K562 (cell line): ENCODE measurements at regions not wholly inside any gene's neighbourhood (a gene's known extent, or its start where the extent isn't known, plus 50 kb on each side); places are given as distances from the start of the nearest gene placed in this dataset.

Experiments used
- ATAC-seq: fragments of 200-7000 bp; cut with Tn5 transposase; 3 replicates; pipeline ENCODE4 v1.9.1; 2020; ENCODE audit warnings: moderate library complexity
- BruUV-seq: library from RNA; stranded (reverse); fragments of 400-500 nt; replicated peaks from 2 replicates; lab custom pipeline; 2021; lab: Mats Ljungman, UMichigan
- CTCF ChIA-PET: fragments of 300-600 bp; formaldehyde crosslinking; extraction: SDS; loops from one replicate; lab custom pipeline; 2021; ENCODE audit warnings: low intra/inter-chr PET ratio; lab: Yijun Ruan, JAX
- POLR2A ChIA-PET: fragments of 300-600, 350-650 bp; sonication (Branson Sonifier 250); formaldehyde crosslinking; extraction: SDS; loops from one replicate; lab custom pipeline; 2021; ENCODE audit warnings: antibody characterized with exemption, inconsistent platforms; lab: Yijun Ruan, JAX
- DNase-seq, 4 experiments: peaks; one replicate each; pipeline versions ENCODE4 v3.0.0 to v3.0.0-alpha.2; 2011 to 2018; ENCODE audit warnings: low spot score in 3 of 4, mixed read lengths in 3 of 4; ENCODE audit errors: extremely low read depth in 1 of 4
- FAIRE-seq: peaks from 2 replicates; lab custom pipeline; 2011; peaks lifted over from hg19 to GRCh38; lab: Jason Lieb, UNC
- H2AFZ ChIP-seq: 2 replicates; pipeline ENCODE4 v1.6.0; 2011; ENCODE audit warnings: low read depth, low read length, control low read depth, inconsistent platforms
- H3K27ac ChIP-seq: fragments of 200-600 bp; 3 replicates; pipeline ENCODE4 v1.8.0; 2011; ENCODE audit warnings: low read depth, mild to moderate bottlenecking, control low read depth, inconsistent platforms, low read length, moderate library complexity, mixed read lengths; ENCODE audit errors: extremely low read depth
- H3K27me3 ChIP-seq, 2 experiments: fragments of 300-600 bp in 1 of 2; 2 replicates in 1 of 2; 3 replicates in 1 of 2; pipeline versions ENCODE4 v1.6.0 to v1.8.0; 2011; ENCODE audit warnings: inconsistent platforms in 2 of 2, low read length in 2 of 2, mild to moderate bottlenecking in 1 of 2, mixed read lengths in 1 of 2, moderate library complexity in 1 of 2; ENCODE audit not compliant: control insufficient read depth in 2 of 2, insufficient read depth in 2 of 2
- H3K36me3 ChIP-seq: fragments of 300-600 bp; 3 replicates; pipeline ENCODE4 v1.8.0; 2011; ENCODE audit warnings: mild to moderate bottlenecking, low read length, inconsistent platforms; ENCODE audit not compliant: control insufficient read depth, insufficient read depth
- H3K4me1 ChIP-seq, 2 experiments: fragments of 200-600 bp in 1 of 2; replicated peaks in 1 of 2; 2 replicates in 1 of 2; 3 replicates in 1 of 2; pipeline versions ENCODE4 v1.5.1 to v1.8.0; 2011; ENCODE audit warnings: inconsistent platforms in 2 of 2, low read length in 2 of 2, mild to moderate bottlenecking in 1 of 2, mixed read lengths in 1 of 2, moderate library complexity in 1 of 2; ENCODE audit not compliant: control insufficient read depth in 2 of 2, insufficient read depth in 2 of 2
- H3K4me2 ChIP-seq: 2 replicates; pipeline ENCODE4 v1.6.1; 2011; ENCODE audit warnings: low read length, control low read depth, inconsistent platforms, mixed read lengths; ENCODE audit not compliant: insufficient read depth
- H3K4me3 ChIP-seq: fragments of 200-600 bp; sonication (generic), shearing (Covaris generic); 2 replicates; pipeline ENCODE4 v1.5.1; 2016; ENCODE audit warnings: control low read depth, inconsistent platforms
- H3K79me2 ChIP-seq: fragments of 200-600 bp; 3 replicates; pipeline ENCODE4 v1.8.0; 2011; ENCODE audit warnings: low read length, inconsistent platforms; ENCODE audit not compliant: control insufficient read depth, insufficient read depth
- H3K9ac ChIP-seq, 2 experiments: 2 replicates each; pipeline versions ENCODE4 v1.6.0 to v1.6.1; 2011; ENCODE audit warnings: low read depth in 2 of 2, low read length in 2 of 2, control low read depth in 1 of 2, inconsistent platforms in 1 of 2, mild to moderate bottlenecking in 1 of 2, mixed read lengths in 1 of 2; ENCODE audit not compliant: insufficient read depth in 1 of 2
- H3K9me1 ChIP-seq: one replicate; pipeline ENCODE4 v1.6.0; 2011; ENCODE audit warnings: inconsistent platforms, mild to moderate bottlenecking, low read length, moderate library complexity; ENCODE audit not compliant: control insufficient read depth, insufficient read depth
- H3K9me3 ChIP-seq: replicated peaks from 2 replicates; pipeline ENCODE4 v1.5.1; 2011; ENCODE audit warnings: low read depth, low read length, inconsistent platforms; ENCODE audit not compliant: control insufficient read depth, insufficient read depth
- H4K20me1 ChIP-seq: replicated peaks from 2 replicates; pipeline ENCODE4 v1.6.1; 2011; ENCODE audit warnings: low read length, inconsistent platforms, mixed read lengths; ENCODE audit not compliant: control insufficient read depth, insufficient read depth
- WGBS: fragments of 100-300 bp; shearing (Covaris generic); methylation state at CpG from one replicate; pipeline ENCODE4 v1.1.6; 2016; ENCODE audit warnings: low coverage, mixed read lengths; ENCODE audit not compliant: insufficient coverage; ENCODE audit errors: missing lambda C conversion rate; 5-methylcytosine and 5-hydroxymethylcytosine counted together
- in situ Hi-C: fragments of 300-500 bp; cut with MboI; formaldehyde crosslinking; loops from 4 replicates; pipeline ENCODE4 v1.15.0; 2018; ENCODE audit warnings: inconsistent platforms, mixed read lengths
- intact Hi-C: fragments of 100-400 bp; cut with micrococcal nuclease; formaldehyde crosslinking; loops from 2 replicates; pipeline ENCODE4 v1.14.2; 2022
- TF ChIP-seq, protein P1 (sequence below), 2 experiments: fragments of 450-650 bp; IDR thresholded peaks; 2 replicates each; pipeline ENCODE4 v1.6.1; 2016; ENCODE audit warnings: mild to moderate bottlenecking in 2 of 2, borderline replicate concordance in 1 of 2, low read depth in 1 of 2, moderate library complexity in 1 of 2

DNA sequence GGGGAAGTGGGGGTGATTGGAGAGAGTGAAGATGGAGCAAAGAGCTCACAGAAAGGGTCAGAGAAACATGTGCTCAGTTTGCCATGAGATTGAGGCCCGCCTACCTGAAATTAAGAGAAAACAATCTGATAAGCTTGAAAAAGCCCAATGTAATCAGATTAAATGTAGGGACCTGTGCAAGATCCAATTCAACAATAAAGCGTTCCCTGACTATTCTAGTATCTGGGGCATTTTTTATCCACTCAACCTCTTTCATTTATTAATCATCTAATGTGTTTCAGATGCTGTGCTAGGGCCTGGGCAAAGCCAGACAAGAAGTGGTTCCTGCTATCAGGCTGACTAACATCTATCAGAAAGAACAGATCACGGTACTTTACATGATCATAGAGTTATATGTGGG is 238.4 kb upstream of the MYO3A start:
- POLR2A ChIA-PET = no interaction called here
- Histone ChIP-seq H3K27ac (no peak overlapping the region), H3K9me3 (no peaks in the 10 kb centered on the region), H3K4me3 (no peak overlapping the region)
- intact Hi-C loops = no loop called here
- WGBS = 2% methylated on average over 3 of the region's 3 CpGs
- no peak for ATAC-seq
- TF ChIP-seq, protein P1, sequence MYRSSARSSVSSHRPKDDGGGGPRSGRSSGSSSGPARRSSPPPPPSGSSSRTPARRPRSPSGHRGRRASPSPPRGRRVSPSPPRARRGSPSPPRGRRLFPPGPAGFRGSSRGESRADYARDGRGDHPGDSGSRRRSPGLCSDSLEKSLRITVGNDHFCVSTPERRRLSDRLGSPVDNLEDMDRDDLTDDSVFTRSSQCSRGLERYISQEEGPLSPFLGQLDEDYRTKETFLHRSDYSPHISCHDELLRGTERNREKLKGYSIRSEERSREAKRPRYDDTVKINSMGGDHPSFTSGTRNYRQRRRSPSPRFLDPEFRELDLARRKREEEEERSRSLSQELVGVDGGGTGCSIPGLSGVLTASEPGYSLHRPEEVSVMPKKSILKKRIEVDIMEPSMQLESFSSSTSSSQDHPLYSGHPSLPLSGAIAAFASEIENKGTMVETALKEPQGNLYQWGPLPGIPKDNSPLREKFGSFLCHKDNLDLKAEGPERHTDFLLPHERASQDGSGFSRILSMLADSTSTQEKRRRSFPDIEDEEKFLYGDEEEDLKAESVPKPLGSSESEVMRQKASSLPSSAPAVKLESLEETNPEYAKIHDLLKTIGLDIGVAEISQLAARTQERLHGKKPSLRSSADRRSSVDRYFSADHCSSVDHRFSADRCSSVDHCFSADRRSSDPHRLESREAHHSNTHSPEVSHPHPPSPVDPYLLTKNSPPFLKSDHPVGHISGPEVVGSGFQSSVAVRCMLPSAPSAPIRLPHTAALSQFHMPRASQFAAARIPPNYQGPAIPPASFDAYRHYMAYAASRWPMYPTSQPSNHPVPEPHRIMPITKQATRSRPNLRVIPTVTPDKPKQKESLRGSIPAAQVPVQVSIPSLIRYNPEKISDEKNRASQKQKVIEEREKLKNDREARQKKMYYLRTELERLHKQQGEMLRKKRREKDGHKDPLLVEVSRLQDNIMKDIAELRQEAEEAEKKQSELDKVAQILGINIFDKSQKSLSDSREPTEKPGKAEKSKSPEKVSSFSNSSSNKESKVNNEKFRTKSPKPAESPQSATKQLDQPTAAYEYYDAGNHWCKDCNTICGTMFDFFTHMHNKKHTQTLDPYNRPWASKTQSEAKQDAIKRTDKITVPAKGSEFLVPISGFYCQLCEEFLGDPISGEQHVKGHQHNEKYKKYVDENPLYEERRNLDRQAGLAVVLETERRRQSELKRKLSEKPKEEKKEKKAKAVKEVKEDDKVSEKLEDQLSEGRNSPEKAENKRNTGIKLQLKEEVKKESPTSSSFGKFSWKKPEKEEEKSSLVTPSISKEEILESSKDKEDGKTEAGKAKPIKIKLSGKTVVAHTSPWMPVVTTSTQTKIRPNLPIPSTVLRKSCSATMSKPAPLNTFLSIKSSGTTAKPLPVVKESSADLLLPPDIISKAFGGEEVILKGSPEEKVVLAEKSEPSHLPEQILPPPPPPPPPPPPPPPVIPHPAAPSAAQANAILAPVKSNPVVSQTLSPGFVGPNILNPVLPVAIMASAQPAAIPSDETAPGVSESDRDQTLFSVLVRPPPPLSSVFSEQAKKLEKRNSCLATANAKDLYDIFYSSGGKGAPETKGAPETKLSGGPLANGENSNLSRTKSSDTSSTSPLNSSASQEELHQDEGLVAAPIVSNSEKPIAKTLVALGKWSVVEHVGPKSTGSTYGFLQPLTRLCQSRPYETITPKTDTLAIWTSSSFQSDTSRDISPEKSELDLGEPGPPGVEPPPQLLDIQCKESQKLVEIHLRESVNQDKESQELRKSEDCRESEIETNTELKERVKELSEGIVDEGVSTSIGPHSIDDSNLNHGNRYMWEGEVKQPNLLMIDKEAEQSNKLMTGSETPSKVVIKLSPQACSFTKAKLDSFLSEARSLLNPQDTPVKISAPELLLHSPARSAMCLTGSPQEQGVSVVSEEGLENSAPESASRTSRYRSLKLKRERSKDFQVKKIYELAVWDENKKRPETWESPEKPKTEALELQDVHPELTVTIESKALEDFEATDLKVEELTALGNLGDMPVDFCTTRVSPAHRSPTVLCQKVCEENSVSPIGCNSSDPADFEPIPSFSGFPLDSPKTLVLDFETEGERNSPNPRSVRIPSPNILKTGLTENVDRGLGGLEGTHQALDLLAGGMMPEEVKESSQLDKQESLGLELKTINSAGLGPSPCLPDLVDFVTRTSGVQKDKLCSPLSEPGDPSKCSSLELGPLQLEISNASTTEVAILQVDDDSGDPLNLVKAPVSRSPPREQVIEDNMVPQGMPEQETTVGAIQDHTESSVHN (IDR thresholded peaks at IDR 0.05; ENCODE audit: borderline replicate concordance in 1 of 2, low read depth in 1 of 2) = no peak
- TF ChIP-seq, all 486 proteins: peak for 0
- no peak for FAIRE-seq
- no peak for DNase-seq
- no TSS peak for BruUV-seq
- no peak overlapping the region for H3K9ac ChIP-seq
- no peaks in the 10 kb centered on the region for H3K36me3 ChIP-seq
- H4K20me1 ChIP-seq = no peaks in the 10 kb centered on the region
- in situ Hi-C loops = no loop called here
- CTCF ChIA-PET = no interaction called here
- no peak overlapping the region for H2AFZ ChIP-seq
- no peaks in the 10 kb centered on the region for H3K79me2 ChIP-seq
- no peaks in the 10 kb centered on the region for H3K4me1 ChIP-seq
- no peak overlapping the region for H3K4me2 ChIP-seq
- H3K27me3 ChIP-seq = peaks cover 0 to 22% of the 10 kb centered on the region in 2 experiments; a peak in 1 of 5 replicates
- no peaks in the 10 kb centered on the region for H3K9me1 ChIP-seq
